Islet of Langerhans (tissue), 1 donor: ENCODE measurements at regions not wholly inside any gene's neighbourhood (a gene's known extent, or its start where the extent isn't known, plus 50 kb on each side); places are given as distances from the start of the nearest gene placed in this dataset.
"Not testable (repeated sequence)": the region's sequence is repeated elsewhere in the genome, so short reads cannot be mapped to it uniquely, and the experiment has no call there.

Experiments used
- FAIRE-seq: peaks from one replicate; lab custom pipeline; 2011; peaks lifted over from hg19 to GRCh38; lab: Jason Lieb, UNC

GRCh38 chr4:149203256-149204001 is 612.2 kb downstream of the IQCM start:
- no peak for FAIRE-seq

GRCh38 chr4:149202117-149202516 is 613.5 kb downstream of the IQCM start:
- FAIRE-seq: no peak

DNA sequence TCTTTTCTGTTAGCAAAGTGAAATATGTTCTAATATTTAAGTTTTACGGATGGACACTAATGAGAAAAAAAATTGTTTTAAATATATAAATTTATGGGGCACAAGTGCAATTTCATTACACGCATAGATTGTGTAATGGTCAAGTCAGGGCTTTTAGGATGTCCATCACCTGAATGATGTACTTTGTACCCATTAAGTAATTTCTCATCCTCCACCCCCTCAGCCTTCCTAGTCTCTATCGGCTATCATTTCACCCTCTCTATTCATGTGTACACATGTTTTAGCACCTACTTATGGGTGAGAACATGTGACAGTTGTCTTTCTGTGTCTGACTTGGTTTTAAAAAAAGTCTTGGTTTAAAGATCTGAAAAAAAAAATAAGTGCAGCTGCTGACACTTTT is 616.0 kb downstream of the IQCM start:
- FAIRE-seq: no peak

GRCh38 chr4:149194061-149194460 is 621.6 kb downstream of the IQCM start:
- no peak for FAIRE-seq

GRCh38 chr4:149187726-149188125 is 627.9 kb downstream of the IQCM start:
- no peak for FAIRE-seq

- no peak for FAIRE-seq
Measured at GRCh38 chr4:149183638-149184037, 632.0 kb downstream of the IQCM start.

DNA sequence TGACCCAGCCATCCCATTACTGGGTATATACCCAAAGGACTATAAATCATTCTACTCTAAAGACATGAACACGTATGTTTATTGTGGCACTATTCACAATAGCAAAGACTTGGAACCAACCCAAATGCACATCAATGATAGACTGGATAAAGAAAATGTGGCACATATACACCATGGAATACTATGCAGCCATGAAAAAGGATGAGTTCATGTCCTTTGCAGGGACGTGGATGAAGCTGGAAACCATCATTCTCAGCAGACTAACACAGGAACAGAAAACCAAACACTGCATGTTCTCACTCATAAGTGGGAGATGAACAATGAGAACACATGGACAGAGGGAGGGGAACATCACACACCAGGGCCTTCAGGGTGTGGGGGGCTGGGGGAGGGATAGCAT is 634.2 kb downstream of the IQCM start:
- FAIRE-seq: not testable (repeated sequence)

DNA sequence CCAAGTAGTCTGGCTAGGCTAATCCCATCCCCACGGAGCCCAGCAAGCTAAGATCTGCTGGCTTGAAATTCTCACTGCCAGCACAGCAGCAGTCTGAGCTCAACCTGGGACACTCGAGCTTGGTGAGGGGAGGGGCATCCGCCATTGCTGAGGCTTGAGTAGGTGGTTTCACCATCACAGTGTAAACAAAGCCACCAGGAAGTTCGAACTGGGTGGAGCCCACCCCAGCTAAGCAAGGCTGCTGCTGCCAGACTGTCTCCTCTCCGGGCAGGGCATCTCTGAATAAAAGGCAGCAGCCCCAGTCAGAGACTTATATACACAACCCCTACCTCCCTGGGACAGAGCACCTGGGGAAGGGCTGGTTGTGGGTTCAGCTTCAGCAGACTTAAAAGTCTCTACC is 639.6 kb downstream of the IQCM start:
- no peak for FAIRE-seq

GRCh38 chr4:149175549-149175948 is 640.1 kb downstream of the IQCM start:
- no peak for FAIRE-seq

DNA sequence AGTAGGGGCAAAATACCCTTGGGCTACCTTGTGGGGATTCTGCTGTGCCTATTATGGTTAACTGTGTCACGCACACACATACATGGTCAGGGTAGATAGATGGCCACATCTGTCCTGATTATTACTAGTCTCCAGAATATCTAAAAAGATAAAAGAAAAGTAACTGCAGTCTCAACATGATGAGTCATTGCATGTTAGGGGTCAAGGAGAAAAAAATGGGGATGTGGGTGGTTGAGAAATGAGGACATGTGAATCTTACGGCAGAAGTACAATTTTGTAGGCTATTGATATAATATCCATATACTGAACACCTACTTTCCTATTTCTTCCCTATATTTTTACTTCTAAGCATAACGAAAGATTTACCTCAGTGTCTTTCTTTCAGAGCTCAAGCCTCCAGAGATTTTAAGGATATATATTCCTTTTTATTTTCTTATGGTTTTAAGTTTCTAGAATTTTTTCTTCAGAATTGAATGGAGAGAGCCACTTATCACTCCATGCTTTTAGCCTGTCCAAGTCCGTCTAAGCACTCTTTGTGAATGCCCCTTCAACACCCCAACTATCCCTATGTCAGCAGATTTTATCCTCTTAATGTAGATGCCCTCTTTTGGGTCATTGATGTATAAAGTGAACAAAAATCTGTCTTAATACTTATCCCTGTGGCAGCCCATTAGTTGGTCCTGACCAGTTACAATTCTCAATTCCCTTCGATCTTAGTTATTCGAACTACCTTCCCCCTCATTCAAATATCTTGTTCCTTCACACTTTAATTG is 642.2 kb downstream of the IQCM start:
- no peak for FAIRE-seq

DNA sequence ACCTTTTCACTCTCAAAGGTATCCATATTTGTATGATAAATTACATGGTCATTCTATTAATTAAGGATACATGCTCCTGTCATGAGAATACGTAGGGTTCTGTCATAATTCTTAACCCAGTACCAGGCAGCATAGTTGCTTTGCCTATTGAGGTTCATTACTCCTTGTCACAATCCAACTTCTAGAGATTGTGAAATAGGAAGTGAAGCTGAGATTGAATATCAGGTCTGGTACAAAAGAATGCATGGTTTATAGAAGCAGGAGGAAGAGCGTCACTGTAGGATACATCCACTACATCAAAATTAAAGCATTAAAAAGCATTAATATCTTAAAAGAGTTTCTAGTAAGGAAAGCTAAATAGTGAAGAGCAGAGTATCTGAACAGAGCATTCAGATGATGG is 647.0 kb downstream of the IQCM start:
- no peak for FAIRE-seq

DNA sequence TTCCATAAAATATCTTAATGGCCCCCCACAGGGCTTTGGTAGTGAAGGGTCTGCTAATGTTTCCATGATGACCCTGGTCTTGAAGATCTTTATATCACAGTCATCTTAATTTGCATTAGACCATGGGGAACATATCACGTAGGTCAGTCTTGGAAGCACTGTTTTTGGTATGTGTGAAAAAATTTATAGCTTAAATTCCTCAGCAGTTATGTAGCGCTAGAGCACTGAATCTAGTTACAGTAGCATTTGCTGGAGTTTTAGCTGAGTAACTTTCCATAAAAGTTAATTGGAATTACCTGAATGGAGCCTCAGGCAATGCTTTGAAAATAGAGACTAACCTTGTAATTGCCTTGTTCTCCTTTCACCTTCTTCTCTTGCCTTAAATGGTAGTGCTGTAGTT is 648.8 kb downstream of the IQCM start:
- FAIRE-seq: no peak

DNA sequence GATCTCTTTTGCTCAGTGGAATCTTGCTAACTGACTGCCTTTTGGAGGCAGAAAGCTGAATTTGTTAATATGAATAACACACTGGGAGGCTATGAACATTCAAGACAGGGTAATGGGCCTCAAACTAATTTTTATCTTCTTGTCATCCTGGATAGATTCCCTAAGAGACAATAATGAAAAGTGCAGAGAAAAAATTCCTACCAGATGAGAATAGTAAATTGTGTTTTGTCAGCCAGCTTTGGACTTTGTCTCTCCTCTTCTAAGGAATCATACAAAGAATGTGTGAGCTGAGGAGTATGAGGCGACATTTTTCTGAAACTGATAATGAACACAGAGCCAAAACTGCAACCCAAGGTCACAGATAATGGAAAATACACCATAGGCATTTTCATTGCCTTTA is 649.3 kb downstream of the IQCM start:
- FAIRE-seq: no peak

- no peak for FAIRE-seq
Measured at GRCh38 chr4:149164282-149164681, 651.4 kb downstream of the IQCM start.

- FAIRE-seq: no peak
Measured at GRCh38 chr4:149161247-149161646, 654.4 kb downstream of the IQCM start.

GRCh38 chr4:149160370-149160769 is 655.3 kb downstream of the IQCM start:
- no peak for FAIRE-seq

- no peak for FAIRE-seq
Measured at GRCh38 chr4:149158817-149159216, 656.8 kb downstream of the IQCM start.

DNA sequence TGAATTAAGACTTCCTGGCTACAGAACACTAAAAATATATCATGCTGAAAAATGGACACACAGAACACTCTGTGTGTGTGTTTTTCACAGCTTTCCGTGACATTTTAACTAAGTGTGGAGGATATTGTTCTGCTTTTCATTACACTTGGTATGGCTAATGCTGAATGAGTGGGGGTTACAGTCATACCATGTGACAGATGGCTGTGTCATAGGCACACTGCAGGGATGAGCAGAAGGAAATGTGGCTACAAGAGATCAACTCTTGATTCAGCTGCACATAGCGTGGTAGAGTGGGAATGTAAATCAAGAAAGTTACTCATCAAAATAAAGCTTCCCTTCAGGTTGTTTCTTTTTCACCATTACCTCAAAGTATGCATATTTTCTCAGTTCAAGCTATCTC is 669.8 kb downstream of the IQCM start:
- no peak for FAIRE-seq

GRCh38 chr4:149144060-149144459 is 671.6 kb downstream of the IQCM start:
- no peak for FAIRE-seq

- FAIRE-seq: no peak
Measured at GRCh38 chr4:149141391-149141790, 674.3 kb downstream of the IQCM start.

DNA sequence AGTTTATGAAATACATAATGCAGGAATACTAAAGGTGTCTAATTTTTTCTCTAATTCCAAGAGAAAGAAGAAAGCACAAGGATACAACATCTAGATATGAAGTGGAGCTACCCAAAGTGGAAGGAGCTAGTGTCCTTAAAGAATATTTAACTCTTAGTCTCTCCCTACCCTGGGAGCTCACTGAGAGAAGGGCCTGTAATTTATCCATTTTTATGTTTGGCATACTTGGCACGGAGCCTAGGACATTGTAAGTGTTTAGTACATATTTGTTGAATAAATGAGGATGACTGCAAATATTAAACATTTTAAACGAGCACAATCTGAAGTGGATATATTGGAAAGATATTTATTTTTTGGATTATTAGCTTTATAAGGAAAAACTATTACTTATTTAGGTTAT is 674.8 kb downstream of the IQCM start:
- no peak for FAIRE-seq

GRCh38 chr4:149136951-149137620 is 678.6 kb downstream of the IQCM start:
- FAIRE-seq: no peak

DNA sequence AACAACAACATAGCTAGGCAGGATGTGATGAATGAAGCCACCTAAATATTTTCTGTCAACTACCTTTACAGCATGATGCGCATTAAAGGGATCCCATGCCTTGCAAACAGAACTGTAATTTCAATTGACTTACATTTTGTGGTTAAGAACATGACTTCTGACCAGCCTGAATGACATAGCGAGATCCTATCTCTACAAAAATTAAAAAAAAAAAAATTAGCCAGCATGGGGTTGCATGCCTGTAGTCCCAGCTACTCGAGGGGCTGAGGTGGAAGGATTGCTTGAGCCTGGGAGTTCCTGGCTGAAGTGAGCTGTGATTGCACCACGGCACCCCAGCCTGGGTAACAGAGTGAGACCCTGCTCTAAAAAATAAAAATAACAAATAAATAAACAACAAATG is 680.6 kb downstream of the IQCM start:
- FAIRE-seq: no peak
